Stimulated activated CD8-positive, alpha-beta memory T cell treated with anti-CD3 and anti-CD28 coated beads, Interleukin-7, amount 100 ng/mL, for 24 hours (primary cell): ENCODE measurements at regions not wholly inside any gene's neighbourhood (a gene's known extent, or its start where the extent isn't known, plus 50 kb on each side); places are given as distances from the start of the nearest gene placed in this dataset.

Experiments used
- DNase-seq: peaks from one replicate; pipeline ENCODE4 v3.0.0-alpha.2; 2020; ENCODE audit warnings: low read depth

- DNase-seq: no peak
Observed at GRCh38 chr16:51900221-51900780, 646.6 kb downstream of the TOX3 start.

DNA sequence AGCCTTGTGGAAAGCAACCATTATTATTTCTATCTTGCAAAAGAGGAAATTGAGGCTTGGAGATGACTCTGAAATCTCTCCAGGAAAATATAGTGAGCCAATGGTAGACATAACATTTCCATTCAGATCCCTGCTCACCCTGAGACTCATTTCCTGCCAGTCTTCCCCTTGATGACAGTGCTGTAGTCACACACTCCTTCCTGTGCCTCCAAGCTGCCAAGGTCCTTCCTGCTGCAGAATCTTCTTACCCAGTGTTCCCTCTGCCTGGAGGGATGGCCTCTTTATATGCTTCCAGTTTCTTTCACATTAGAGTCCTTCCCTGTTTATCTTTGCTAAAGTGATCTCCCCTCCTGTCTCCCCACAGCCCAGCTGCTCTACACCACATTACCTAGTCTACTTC, 648.1 kb downstream of the TOX3 start:
- DNase-seq: no peak

- DNase-seq: no peak
Observed at GRCh38 chr16:51896013-51896412, 650.9 kb downstream of the TOX3 start.

GRCh38 chr16:51892293-51893007, 654.5 kb downstream of the TOX3 start:
- no peak for DNase-seq

GRCh38 chr16:51888534-51888933, 658.4 kb downstream of the TOX3 start:
- no peak for DNase-seq

- DNase-seq: no peak
Observed at GRCh38 chr16:51888016-51888415, 658.9 kb downstream of the TOX3 start.

DNA sequence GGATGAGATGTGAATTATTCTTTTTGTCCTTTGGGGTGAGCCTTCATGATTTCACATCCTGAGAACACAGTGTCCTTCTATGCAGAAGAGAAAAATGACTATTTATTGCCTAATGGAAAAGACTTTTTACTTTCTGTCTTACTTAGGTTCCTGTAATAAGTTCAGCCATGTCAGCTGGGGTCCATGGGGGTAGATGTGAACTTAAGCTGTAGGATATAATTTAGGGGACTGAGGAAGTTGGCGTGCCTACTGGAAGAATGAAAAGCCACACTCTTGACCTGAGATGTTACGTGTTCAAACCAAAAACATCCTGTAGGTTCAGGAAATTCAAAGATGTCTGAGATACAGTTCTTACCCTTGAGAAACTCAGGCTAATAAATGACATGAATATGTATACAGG, 660.5 kb downstream of the TOX3 start:
- no peak for DNase-seq

- no peak for DNase-seq
Observed at GRCh38 chr16:51884773-51885172, 662.2 kb downstream of the TOX3 start.

- no peak for DNase-seq
Observed at GRCh38 chr16:51881731-51882130, 665.2 kb downstream of the TOX3 start.

- DNase-seq: no peak
Observed at GRCh38 chr16:51880776-51881175, 666.2 kb downstream of the TOX3 start.

- no peak for DNase-seq
Observed at GRCh38 chr16:51877686-51878085, 669.3 kb downstream of the TOX3 start.

- no peak for DNase-seq
Observed at GRCh38 chr16:51876934-51877333, 670.0 kb downstream of the TOX3 start.

DNA sequence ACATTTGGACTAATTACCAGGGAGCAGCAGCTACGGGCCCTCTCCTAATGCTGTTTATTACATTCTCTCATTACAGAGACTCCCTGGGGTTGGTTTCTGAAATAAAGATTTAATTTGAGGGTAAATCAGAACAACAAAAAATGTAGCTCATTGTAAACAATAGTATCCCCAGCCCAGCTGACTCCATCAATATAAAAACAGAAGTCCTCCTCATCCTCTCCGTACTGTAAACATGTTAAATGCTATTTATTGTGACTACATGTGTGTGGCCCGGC, 670.4 kb downstream of the TOX3 start:
- no peak for DNase-seq

DNA sequence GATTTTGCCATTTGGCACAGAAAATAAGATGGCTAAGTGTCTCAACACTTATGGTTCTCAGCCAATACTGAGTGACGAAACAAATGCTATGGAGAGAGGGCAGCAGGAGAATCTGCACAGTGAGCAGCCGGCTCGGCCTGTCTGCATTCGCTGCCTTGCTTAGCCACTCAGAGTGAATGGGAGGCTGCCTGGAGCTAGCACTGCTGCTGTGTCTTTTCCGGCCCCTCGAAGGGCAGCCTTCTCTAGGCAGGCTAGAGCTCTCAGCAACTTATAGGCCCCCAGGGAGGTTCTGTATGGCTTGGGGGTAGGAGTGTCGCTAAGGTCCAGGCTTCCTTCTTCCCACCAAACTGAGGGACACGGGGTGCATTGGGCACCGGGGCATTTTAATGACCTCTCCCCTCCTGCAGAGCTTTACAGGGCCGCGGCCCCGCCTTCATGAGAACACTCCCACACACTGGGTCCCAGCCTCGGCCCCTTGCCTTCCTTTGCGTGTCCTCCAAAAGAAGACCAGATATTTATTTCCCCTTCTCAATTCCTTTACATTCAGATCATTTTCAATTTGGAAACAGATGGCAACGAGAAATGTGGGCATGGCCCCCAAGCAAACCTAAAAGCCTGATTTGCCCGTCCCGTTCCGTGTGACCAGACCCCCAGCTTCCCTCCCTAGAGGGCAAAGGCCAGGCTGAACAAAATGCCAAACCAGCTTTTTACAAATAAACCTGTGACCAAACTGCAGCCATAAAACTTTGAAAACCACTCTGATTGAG, 670.9 kb downstream of the TOX3 start:
- no peak for DNase-seq

- DNase-seq: no peak
Observed at GRCh38 chr16:51872524-51872923, 674.4 kb downstream of the TOX3 start.

- no peak for DNase-seq
Observed at GRCh38 chr16:51870296-51870854, 676.6 kb downstream of the TOX3 start.

DNA sequence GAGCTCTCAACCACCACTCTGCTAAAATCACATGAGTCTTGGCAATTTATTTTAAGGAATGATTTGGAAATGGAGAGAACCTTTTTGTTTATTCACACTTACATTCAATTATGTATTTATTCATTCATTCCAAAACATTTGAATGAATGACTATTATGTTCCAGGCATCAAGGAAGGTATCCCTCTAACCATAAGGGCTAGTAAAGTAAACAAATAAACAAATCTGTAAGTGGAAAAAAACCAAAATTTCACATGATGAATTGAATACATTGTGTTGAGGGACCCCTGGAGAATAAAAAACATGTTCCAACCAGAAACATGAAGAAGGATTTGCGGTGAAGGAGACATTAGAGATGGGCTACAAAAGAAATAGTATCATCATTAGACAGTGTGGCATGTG, 677.8 kb downstream of the TOX3 start:
- no peak for DNase-seq

DNA sequence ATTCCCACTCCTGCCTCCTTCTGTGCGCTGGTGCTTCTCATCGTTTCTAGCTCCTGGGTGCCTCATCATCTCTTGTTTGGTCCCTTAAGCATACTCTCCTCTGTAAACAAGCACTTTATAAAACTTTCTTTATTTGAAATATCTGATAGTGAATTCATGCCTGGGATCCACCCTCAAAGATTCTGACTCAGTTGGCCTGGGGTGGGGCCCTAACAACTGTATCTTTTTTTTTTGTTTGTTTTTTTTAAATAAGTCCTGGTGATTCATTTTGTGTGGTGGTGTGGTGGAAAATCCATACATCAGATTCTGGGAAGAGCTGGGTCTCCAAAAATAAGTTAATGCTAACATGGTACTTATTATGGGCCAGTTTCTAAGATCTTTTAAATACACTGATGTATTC, 678.3 kb downstream of the TOX3 start:
- no peak for DNase-seq

- no peak for DNase-seq
Observed at GRCh38 chr16:51867386-51868065, 679.4 kb downstream of the TOX3 start.

DNA sequence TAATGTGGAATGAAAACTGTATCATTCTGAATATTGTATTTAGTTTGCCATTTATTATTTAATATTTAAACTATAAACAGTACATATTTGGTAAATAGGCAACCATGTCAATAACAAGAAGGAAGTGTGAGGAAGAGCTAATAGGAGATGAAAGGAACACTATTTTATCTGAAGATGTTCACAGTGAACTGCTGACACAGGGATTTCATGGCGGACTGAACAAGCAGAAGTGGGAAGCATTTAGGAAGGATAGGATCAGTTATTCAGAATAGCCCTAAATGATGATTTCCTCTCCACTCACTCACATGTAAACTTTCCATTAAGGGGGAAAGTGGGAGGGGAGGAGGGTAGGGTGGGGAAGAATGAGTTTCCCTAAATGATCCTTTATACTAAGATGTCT, 682.4 kb downstream of the TOX3 start:
- no peak for DNase-seq

DNA sequence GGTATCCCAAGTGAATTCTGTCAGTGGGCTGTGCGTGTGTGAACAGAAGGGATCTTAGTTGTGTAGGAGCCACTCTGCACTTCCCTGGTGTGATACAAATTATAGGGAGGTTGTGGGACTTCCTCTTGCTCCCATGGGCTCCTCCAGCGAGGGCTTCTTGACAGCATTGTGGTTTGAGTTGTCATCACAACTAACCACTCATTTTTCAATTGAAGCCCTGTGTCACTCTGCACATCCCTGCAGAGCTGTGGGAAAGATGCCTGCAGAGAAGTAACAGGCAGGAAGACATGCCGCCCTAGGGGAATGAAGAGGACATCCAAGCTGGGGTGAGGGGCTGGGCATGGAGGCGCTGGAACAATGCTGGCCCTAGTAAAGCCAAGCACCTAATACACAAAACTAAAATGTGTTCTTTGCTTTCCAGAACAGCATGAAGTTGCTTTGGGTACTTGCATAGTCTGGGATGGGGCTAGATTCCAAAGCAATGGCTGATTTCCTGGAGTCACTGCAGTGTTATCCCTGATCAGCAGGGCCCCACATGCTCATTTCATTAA, 692.5 kb downstream of the TOX3 start:
- DNase-seq: no peak

DNA sequence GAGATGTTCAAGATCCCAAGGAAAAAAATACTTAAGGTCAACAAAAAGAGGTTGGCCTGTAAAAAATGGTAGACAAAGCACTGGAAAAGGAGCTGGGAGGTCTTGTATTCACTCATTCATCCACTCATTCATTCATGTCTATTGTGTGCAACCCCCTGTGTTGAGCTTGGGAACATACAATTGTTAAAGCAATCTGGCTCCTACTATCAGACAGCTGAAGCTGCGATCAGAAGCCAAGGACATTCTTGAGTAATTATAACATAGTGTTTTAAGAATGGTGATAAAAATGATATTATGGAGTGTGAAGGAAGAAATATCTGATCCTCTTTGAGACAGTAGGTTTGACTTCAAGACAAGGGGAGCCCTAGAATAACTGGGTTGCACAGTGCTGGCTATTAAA, 693.4 kb downstream of the TOX3 start:
- no peak for DNase-seq

- DNase-seq: no peak
Observed at GRCh38 chr16:51852892-51853291, 694.1 kb downstream of the TOX3 start.
